ENCODE measurements at regions not wholly inside any gene's neighbourhood (a gene's known extent, or its start where the extent isn't known, plus 50 kb on each side); places are given as distances from the start of the nearest gene placed in this dataset.

GRCh38 chr17:22703204-22703603 lies 1010.9 kb downstream of the KCNJ18 start:
- H2AFZ ChIP-seq (ENCODE audit: low read length): no peak overlapping the region
- H3K9me3 ChIP-seq (ENCODE audit: insufficient read depth, low read depth, low read length): peaks cover 5% of the 10 kb centered on the region; the same call in 1 of the 2 replicates
- no peaks in the 10 kb centered on the region for H4K20me1 ChIP-seq (ENCODE audit: insufficient read depth, low read length, poor library complexity, severe bottlenecking)
- H3K36me3 ChIP-seq (ENCODE audit: insufficient read depth, low read length): no peaks in the 10 kb centered on the region
- no peak overlapping the region for H3K9ac ChIP-seq (ENCODE audit: low read depth, low read length, poor library complexity, severe bottlenecking)
- H3F3A ChIP-seq (ENCODE audit: low read depth): no peaks in the 10 kb centered on the region
- H3K79me2 ChIP-seq (ENCODE audit: insufficient read depth, low read length): no peaks in the 10 kb centered on the region
- no peaks in the 10 kb centered on the region for H3K4me1 ChIP-seq (ENCODE audit: insufficient read depth, low read length, poor library complexity, severe bottlenecking)
- H3K4me2 ChIP-seq (ENCODE audit: low read depth, low read length, poor library complexity, severe bottlenecking): no peak overlapping the region
- H3K4me3 ChIP-seq (ENCODE audit: low read length, poor library complexity, severe bottlenecking): no peak overlapping the region
- H3K27me3 ChIP-seq (ENCODE audit: insufficient read depth, low read length, poor library complexity, severe bottlenecking): no peaks in the 10 kb centered on the region
- H3K9me2 ChIP-seq (replicated peaks; ENCODE audit: low read depth, low read length): no peaks in the 10 kb centered on the region
- TF ChIP-seq CTCF (conservative IDR thresholded peaks at IDR 0.05; ENCODE audit: low read length) (no peak), EZH2phosphoT487 (IDR thresholded peaks at IDR 0.05; ENCODE audit: borderline replicate concordance) (no peak)

- Histone ChIP-seq H3F3A (ENCODE audit: low read depth) (no peaks in the 10 kb centered on the region), H3K4me1 (ENCODE audit: insufficient read depth, low read length, poor library complexity, severe bottlenecking) (no peaks in the 10 kb centered on the region), H2AFZ (ENCODE audit: low read length) (no peak overlapping the region), H3K9ac (ENCODE audit: low read depth, low read length, poor library complexity, severe bottlenecking) (no peak overlapping the region), H3K4me2 (ENCODE audit: low read depth, low read length, poor library complexity, severe bottlenecking) (no peak overlapping the region), H3K9me3 (ENCODE audit: insufficient read depth, low read depth, low read length) (peaks cover 5% of the 10 kb centered on the region; the same call in 1 of the 2 replicates), H3K79me2 (ENCODE audit: insufficient read depth, low read length) (no peaks in the 10 kb centered on the region), H3K4me3 (ENCODE audit: low read length, poor library complexity, severe bottlenecking) (no peak overlapping the region), H3K27me3 (ENCODE audit: insufficient read depth, low read length, poor library complexity, severe bottlenecking) (no peaks in the 10 kb centered on the region), H3K9me2 (replicated peaks; ENCODE audit: low read depth, low read length) (no peaks in the 10 kb centered on the region), H4K20me1 (ENCODE audit: insufficient read depth, low read length, poor library complexity, severe bottlenecking) (no peaks in the 10 kb centered on the region), H3K36me3 (ENCODE audit: insufficient read depth, low read length) (no peaks in the 10 kb centered on the region)
- no peak for TF ChIP-seq EZH2phosphoT487 (IDR thresholded peaks at IDR 0.05; ENCODE audit: borderline replicate concordance)
Measured at GRCh38 chr17:22703786-22704441, 1011.6 kb downstream of the KCNJ18 start.

- H3K27me3 ChIP-seq (ENCODE audit: insufficient read depth, low read length, poor library complexity, severe bottlenecking): no peaks in the 10 kb centered on the region
- H4K20me1 ChIP-seq (ENCODE audit: insufficient read depth, low read length, poor library complexity, severe bottlenecking): no peaks in the 10 kb centered on the region
- H3K9ac ChIP-seq (ENCODE audit: low read depth, low read length, poor library complexity, severe bottlenecking): no peak overlapping the region
- H3K36me3 ChIP-seq (ENCODE audit: insufficient read depth, low read length): no peaks in the 10 kb centered on the region
- no peaks in the 10 kb centered on the region for H3K4me1 ChIP-seq (ENCODE audit: insufficient read depth, low read length, poor library complexity, severe bottlenecking)
- no peak overlapping the region for H2AFZ ChIP-seq (ENCODE audit: low read length)
- no peaks in the 10 kb centered on the region for H3K9me2 ChIP-seq (replicated peaks; ENCODE audit: low read depth, low read length)
- peaks cover 5% of the 10 kb centered on the region; the same call in 1 of the 2 replicates for H3K9me3 ChIP-seq (ENCODE audit: insufficient read depth, low read depth, low read length)
- no peaks in the 10 kb centered on the region for H3K79me2 ChIP-seq (ENCODE audit: insufficient read depth, low read length)
- no peak overlapping the region for H3K4me2 ChIP-seq (ENCODE audit: low read depth, low read length, poor library complexity, severe bottlenecking)
- H3K4me3 ChIP-seq (ENCODE audit: low read length, poor library complexity, severe bottlenecking): no peak overlapping the region
- TF ChIP-seq EZH2phosphoT487 (IDR thresholded peaks at IDR 0.05; ENCODE audit: borderline replicate concordance) (no peak), CTCF (conservative IDR thresholded peaks at IDR 0.05; ENCODE audit: low read length) (no peak)
- no peaks in the 10 kb centered on the region for H3F3A ChIP-seq (ENCODE audit: low read depth)
Measured at GRCh38 chr17:22704674-22705073, 1012.4 kb downstream of the KCNJ18 start.

GRCh38 chr17:22707626-22708025 lies 1015.3 kb downstream of the KCNJ18 start:
- peaks cover 5% of the 10 kb centered on the region; the same call in 1 of the 2 replicates for H3K9me3 ChIP-seq (ENCODE audit: insufficient read depth, low read depth, low read length)
- H3K79me2 ChIP-seq (ENCODE audit: insufficient read depth, low read length): no peaks in the 10 kb centered on the region
- no peak overlapping the region for H3K4me3 ChIP-seq (ENCODE audit: low read length, poor library complexity, severe bottlenecking)
- no peaks in the 10 kb centered on the region for H3K9me2 ChIP-seq (replicated peaks; ENCODE audit: low read depth, low read length)
- no peaks in the 10 kb centered on the region for H3K27me3 ChIP-seq (ENCODE audit: insufficient read depth, low read length, poor library complexity, severe bottlenecking)
- H3K36me3 ChIP-seq (ENCODE audit: insufficient read depth, low read length): no peaks in the 10 kb centered on the region
- H2AFZ ChIP-seq (ENCODE audit: low read length): no peak overlapping the region
- H4K20me1 ChIP-seq (ENCODE audit: insufficient read depth, low read length, poor library complexity, severe bottlenecking): no peaks in the 10 kb centered on the region
- H3K4me1 ChIP-seq (ENCODE audit: insufficient read depth, low read length, poor library complexity, severe bottlenecking): no peaks in the 10 kb centered on the region
- no peak overlapping the region for H3K9ac ChIP-seq (ENCODE audit: low read depth, low read length, poor library complexity, severe bottlenecking)
- H3F3A ChIP-seq (ENCODE audit: low read depth): no peaks in the 10 kb centered on the region
- no peak overlapping the region for H3K4me2 ChIP-seq (ENCODE audit: low read depth, low read length, poor library complexity, severe bottlenecking)
- TF ChIP-seq CTCF (conservative IDR thresholded peaks at IDR 0.05; ENCODE audit: low read length): no peak
- no peak for TF ChIP-seq EZH2phosphoT487 (IDR thresholded peaks at IDR 0.05; ENCODE audit: borderline replicate concordance)
